Thyroid gland (tissue), 4 donors: ENCODE measurements at regions not wholly inside any gene's neighbourhood (a gene's known extent, or its start where the extent isn't known, plus 50 kb on each side); places are given as distances from the start of the nearest gene placed in this dataset.

Experiments used
- CTCF ChIP-seq, 6 experiments: fragments of 200-600 bp in 3 of 6; fragments of 450-650 bp in 3 of 6; sonication (generic) in 3 of 6; IDR thresholded peaks; one replicate each; pipeline ENCODE4 v1.5.1; 2016 to 2019; ENCODE audit warnings: antibody characterized with exemption in 6 of 6, mild to moderate bottlenecking in 2 of 6, inconsistent platforms in 1 of 6, moderate library complexity in 1 of 6
- POLR2A ChIP-seq, 2 donors: fragments of 450-650 bp; IDR thresholded peaks; one replicate each; pipeline ENCODE4 v1.6.1; 2017; ENCODE audit warnings: antibody characterized with exemption in 2 of 2, mild to moderate bottlenecking in 2 of 2, moderate library complexity in 1 of 2

GRCh38 chr21:15379776-15380175 is 315.0 kb upstream of the NRIP1 start:
- no peak for TF ChIP-seq CTCF (IDR thresholded peaks at IDR 0.05)
- TF ChIP-seq POLR2A (IDR thresholded peaks at IDR 0.05), result no peak
